Suppressor macrophage treated with lipopolysaccharide for 1 hour (primary cell): ENCODE measurements at regions not wholly inside any gene's neighbourhood (a gene's known extent, or its start where the extent isn't known, plus 50 kb on each side); places are given as distances from the start of the nearest gene placed in this dataset.
A peak's percentile ranks its signal among the peaks of the same experiment; 100 is the strongest.
"Not testable (repeated sequence)": the region's sequence is repeated elsewhere in the genome, so short reads cannot be mapped to it uniquely, and the experiment has no call there.

Experiments used
- DNase-seq, 3 donors: peaks; one replicate each; pipeline ENCODE4 v3.0.0-alpha.2; 2020 to 2022

- DNase-seq = no peak
Measured at GRCh38 chr7:108627476-108628051, 57.9 kb downstream of the DNAJB9 start.

GRCh38 chr7:108628678-108629077, 59.0 kb downstream of the DNAJB9 start:
- no peak for DNase-seq

- DNase-seq = no peak
Measured at GRCh38 chr7:108629651-108630400, 60.2 kb downstream of the DNAJB9 start.

- no peak for DNase-seq
Measured at GRCh38 chr7:108634036-108634435, 64.4 kb downstream of the DNAJB9 start.

- no peak for DNase-seq
Measured at GRCh38 chr7:108634535-108634934, 64.9 kb downstream of the DNAJB9 start.

GRCh38 chr7:108637049-108637621, 67.5 kb downstream of the DNAJB9 start:
- no peak for DNase-seq

- DNase-seq = no peak
Measured at GRCh38 chr7:108642126-108642525, 72.5 kb downstream of the DNAJB9 start.

- DNase-seq = peak in 1 of 3 donors; percentile 10
Measured at GRCh38 chr7:108643136-108643535, 73.5 kb downstream of the DNAJB9 start.

GRCh38 chr7:108648989-108649388, 79.3 kb downstream of the DNAJB9 start:
- DNase-seq = no peak

- no peak for DNase-seq
Measured at GRCh38 chr7:108650467-108650866, 80.8 kb downstream of the DNAJB9 start.

GRCh38 chr7:108652886-108653285, 83.2 kb downstream of the DNAJB9 start:
- DNase-seq = no peak

- no peak for DNase-seq
Measured at GRCh38 chr7:108653526-108653925, 83.9 kb downstream of the DNAJB9 start.

GRCh38 chr7:108657140-108657726, 87.6 kb downstream of the DNAJB9 start:
- DNase-seq = not testable (repeated sequence)

- DNase-seq = no peak
Measured at GRCh38 chr7:108659261-108659660, 89.6 kb downstream of the DNAJB9 start.

GRCh38 chr7:108659867-108660266, 90.2 kb downstream of the DNAJB9 start:
- no peak for DNase-seq

GRCh38 chr7:108660465-108660864, 90.8 kb downstream of the DNAJB9 start:
- DNase-seq = no peak

- DNase-seq = no peak
Measured at GRCh38 chr7:108662783-108663362, 93.2 kb downstream of the DNAJB9 start.

GRCh38 chr7:108663701-108664100, 94.0 kb downstream of the DNAJB9 start:
- DNase-seq = no peak

- no peak for DNase-seq
Measured at GRCh38 chr7:108667216-108667615, 97.5 kb downstream of the DNAJB9 start.

GRCh38 chr7:108669958-108670357, 100.3 kb downstream of the DNAJB9 start:
- DNase-seq = no peak

- DNase-seq = not testable (repeated sequence)
Measured at GRCh38 chr7:108673699-108674098, 104.0 kb downstream of the DNAJB9 start.

GRCh38 chr7:108684629-108685028, 115.0 kb downstream of the DNAJB9 start:
- DNase-seq = no peak

- DNase-seq = no peak
Measured at GRCh38 chr7:108686494-108686893, 116.8 kb downstream of the DNAJB9 start.

- no peak for DNase-seq
Measured at GRCh38 chr7:108697254-108697653, 127.6 kb downstream of the DNAJB9 start.
